SW480 (cell line): ENCODE measurements at regions not wholly inside any gene's neighbourhood (a gene's known extent, or its start where the extent isn't known, plus 50 kb on each side); places are given as distances from the start of the nearest gene placed in this dataset.

ENCODE experiments used
- DNase-seq: peaks from one replicate; pipeline ENCODE4 v3.0.0-alpha.2; 2016; ENCODE audit warnings: low spot score

DNA sequence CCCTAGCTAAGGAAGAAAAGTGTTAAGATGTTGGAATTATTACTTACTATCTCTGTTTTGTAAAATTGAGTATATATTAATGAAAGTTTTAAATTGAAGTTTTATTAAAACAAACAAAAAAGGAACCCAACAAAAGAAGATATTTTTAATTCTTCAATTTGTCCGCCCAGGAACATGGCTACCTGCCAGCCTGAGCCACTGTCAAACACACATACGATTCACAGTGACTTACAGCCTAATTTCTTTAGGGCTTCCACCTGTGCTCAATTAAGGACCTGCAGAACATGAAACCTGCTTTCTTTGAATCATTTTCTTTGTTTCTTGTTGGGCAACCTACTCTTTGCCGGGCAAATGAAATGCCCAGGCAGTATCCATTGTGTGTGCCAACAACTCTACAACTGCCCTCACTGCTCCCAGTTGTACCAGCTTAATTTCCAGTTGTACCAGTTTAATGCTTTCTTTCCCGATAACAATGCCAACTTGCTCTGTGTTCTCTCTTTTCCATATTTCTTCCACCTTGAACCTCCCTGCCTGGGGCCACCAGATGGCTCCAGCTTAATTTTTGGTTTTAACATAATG, 181.7 kb downstream of the GBA3 start:
- no peak for DNase-seq

DNA sequence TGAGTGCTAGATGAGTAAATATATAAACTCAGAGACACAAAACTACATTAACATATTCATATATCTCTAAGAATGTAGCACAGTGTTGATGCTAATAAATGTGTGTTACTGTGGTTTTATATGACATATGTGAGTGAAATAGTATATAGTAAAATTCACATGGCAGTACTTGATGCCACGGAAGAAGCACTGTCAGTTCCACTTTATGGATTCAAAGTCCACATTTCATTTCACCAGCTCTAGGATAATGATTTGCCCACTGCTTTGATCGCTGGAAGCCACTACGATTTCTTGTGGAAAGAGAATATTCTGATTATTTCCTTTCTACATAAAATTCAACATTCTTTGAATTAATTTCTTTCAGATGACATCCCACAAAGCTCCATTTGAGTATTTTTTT, 181.2 kb downstream of the GBA3 start:
- DNase-seq = no peak

DNA sequence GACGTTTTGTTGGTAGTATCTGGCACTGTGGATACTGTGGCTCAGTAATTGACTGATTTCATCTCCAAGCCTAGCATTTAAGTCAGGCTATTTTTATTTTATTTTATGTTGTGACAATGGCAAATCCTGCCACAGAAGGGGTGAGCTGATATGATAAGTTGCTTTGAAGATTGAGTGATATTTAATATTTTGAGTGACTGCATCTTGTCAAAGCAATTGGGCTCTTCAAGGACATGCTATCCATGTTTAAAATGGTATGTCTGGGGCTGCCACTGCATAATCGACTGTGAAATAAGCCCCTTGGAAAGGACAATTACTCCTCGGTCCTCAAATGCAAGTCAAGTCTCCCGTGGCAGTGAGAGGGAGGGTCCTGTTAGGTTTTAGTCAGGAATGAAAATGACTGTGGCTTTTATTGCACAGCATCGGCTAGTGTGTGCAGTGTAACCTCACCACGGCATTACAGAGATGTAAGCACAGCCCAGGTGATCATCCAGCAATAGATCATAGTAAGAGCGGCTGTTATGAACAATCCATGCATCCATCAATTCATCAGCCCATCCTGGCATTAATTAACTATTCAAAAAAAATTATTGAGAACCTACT, 178.2 kb downstream of the GBA3 start:
- DNase-seq = no peak

DNA sequence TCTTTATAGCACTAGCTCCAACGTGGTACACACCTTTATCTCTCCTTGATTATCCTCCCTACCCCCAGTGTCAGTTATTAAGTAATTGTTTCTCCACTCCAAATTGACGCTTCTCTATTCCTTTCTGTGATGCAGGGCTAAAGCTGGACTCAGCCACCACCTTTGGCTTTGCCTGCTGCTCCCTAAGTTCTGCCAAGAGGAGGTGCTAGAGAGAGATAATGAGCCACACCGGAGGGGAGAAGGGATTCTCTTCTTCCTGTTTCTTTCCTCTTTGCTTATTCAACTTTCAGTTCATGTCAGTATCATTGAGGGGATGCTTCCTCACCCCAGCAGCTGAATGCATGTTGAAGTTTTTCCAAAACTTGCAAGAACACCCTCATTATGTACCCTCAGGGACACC, 176.5 kb downstream of the GBA3 start:
- no peak for DNase-seq
